Nephron progenitor cell (in vitro differentiated cells): ENCODE measurements at regions not wholly inside any gene's neighbourhood (a gene's known extent, or its start where the extent isn't known, plus 50 kb on each side); places are given as distances from the start of the nearest gene placed in this dataset.

Experiments used
- DNase-seq: peaks from one replicate; pipeline ENCODE4 v3.0.0; 2021
- H3K27ac Mint-ChIP-seq: 2 replicates; pipeline ENCODE4 v1.8.0; 2021; ENCODE audit warnings: mild to moderate bottlenecking, moderate library complexity, mixed read lengths
- H3K27me3 Mint-ChIP-seq: 2 replicates; pipeline ENCODE4 v1.8.0; 2021; ENCODE audit warnings: mild to moderate bottlenecking, low read depth, mixed read lengths; ENCODE audit not compliant: poor library complexity
- H3K36me3 Mint-ChIP-seq: 2 replicates; pipeline ENCODE4 v1.8.0; 2021; ENCODE audit warnings: low read depth, mixed read lengths
- H3K4me1 Mint-ChIP-seq: 2 replicates; pipeline ENCODE4 v1.8.0; 2021; ENCODE audit warnings: mixed read lengths
- H3K4me3 Mint-ChIP-seq: 2 replicates; pipeline ENCODE4 v1.8.0; 2021; ENCODE audit warnings: mild to moderate bottlenecking, moderate library complexity, mixed read lengths
- H3K9me3 Mint-ChIP-seq: 2 replicates; pipeline ENCODE4 v1.8.0; 2021; ENCODE audit warnings: mild to moderate bottlenecking, moderate library complexity, mixed read lengths
- TF ChIP-seq, protein P1 (sequence below): fragments of 200-600 bp; sonication (generic); IDR thresholded peaks from 2 replicates; pipeline ENCODE4 v1.5.0; 2021; ENCODE audit warnings: antibody characterized with exemption

DNA sequence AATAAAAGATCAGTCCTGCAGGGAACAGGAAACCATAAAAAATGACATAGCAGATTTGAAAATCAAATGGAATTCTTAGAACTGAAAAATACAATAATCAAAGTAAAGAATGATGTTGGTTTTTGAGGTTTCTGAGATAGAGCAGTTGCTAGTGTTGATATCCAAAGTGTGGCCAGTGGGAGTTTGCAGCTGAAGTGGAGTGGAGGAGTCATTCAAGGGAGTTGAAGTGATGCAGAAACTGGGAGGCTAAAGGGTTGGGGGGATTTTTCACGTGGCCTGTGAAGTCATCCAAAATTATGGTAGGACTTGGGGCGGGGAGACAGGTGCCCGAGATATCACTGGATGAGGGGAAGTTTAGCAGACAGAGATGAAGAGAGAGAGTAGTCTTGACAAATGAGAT lies 123.6 kb downstream of the CDC5L start:
- Mint-ChIP-seq H3K36me3 (no peaks in the 10 kb centered on the region), H3K27me3 (peaks cover 14% of the 10 kb centered on the region), H3K4me1 (no peaks in the 10 kb centered on the region), H3K4me3 (no peak overlapping the region), H3K9me3 (peaks cover 3% of the 10 kb centered on the region), H3K27ac (no peak overlapping the region)
- TF ChIP-seq, protein P1, sequence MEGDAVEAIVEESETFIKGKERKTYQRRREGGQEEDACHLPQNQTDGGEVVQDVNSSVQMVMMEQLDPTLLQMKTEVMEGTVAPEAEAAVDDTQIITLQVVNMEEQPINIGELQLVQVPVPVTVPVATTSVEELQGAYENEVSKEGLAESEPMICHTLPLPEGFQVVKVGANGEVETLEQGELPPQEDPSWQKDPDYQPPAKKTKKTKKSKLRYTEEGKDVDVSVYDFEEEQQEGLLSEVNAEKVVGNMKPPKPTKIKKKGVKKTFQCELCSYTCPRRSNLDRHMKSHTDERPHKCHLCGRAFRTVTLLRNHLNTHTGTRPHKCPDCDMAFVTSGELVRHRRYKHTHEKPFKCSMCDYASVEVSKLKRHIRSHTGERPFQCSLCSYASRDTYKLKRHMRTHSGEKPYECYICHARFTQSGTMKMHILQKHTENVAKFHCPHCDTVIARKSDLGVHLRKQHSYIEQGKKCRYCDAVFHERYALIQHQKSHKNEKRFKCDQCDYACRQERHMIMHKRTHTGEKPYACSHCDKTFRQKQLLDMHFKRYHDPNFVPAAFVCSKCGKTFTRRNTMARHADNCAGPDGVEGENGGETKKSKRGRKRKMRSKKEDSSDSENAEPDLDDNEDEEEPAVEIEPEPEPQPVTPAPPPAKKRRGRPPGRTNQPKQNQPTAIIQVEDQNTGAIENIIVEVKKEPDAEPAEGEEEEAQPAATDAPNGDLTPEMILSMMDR = no peak
- no peak for DNase-seq

DNA sequence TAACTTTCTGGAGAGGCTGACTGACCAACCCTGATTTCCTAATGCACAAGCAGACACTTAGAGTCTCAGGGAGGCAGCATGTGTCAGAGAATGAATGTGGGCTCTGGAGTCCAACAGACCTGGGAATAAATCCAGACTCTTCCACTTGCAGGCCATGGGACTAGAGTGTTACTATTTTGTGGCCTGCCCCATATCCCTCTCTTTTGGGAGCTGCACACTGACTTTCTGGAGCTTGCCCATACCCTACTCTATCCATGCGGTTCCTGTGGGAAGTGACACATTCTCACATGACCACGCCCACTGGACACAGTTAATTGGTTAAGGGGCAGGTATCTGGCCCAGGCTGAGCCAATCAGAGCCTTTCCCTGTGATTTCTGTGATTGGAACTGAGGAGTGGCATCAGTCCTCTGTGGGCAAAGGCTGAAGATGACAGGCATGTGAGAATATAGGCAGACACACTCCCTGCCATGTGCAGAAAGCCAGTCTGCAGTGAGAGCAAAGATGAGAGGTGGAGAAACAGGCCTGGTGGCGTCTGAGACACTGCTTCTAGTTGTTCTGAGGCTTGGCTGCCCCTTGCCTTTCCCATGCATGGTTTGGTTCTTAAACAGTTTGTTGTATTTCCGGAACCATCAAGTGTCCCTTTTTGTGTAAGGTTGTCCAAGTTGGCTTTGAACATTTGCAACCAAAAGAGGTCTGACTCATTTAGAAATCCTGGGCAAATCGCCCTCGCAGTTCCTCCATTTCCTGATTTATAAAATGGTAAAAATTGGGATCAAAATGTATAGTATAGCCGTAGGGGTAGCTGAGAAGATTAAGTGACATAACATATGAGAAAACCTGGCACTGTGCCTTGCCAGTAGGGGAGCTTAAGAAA lies 125.6 kb downstream of the CDC5L start:
- Mint-ChIP-seq H3K27ac (no peak overlapping the region), H3K36me3 (peaks cover 10% of the 10 kb centered on the region), H3K9me3 (peaks cover 20% of the 10 kb centered on the region), H3K4me1 (no peaks in the 10 kb centered on the region), H3K4me3 (no peak overlapping the region), H3K27me3 (peaks cover 11% of the 10 kb centered on the region)
- DNase-seq = no peak
- TF ChIP-seq, protein P1 = no peak

DNA sequence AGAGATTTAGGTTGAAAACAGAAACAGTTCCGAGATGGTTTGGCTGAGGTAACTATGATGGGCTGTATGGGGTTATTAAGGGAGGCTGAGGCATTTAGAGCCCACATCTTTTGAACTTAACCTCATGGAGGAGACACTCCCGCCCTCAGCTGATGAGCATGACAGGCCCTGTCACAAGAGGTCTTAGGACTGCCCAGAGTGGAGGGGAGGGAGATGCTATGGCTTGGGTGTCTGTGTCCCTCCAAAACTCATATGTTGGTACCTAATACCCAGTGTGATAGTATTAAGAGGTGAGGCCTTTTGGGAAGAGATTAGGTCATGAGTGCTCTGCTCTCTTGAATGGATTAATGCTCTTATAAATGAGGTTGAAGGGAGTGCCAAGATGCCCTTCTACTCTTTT lies 126.6 kb downstream of the CDC5L start:
- no peak overlapping the region for H3K27ac Mint-ChIP-seq
- H3K27me3 Mint-ChIP-seq = peaks cover 11% of the 10 kb centered on the region
- peaks cover 12% of the 10 kb centered on the region for H3K36me3 Mint-ChIP-seq
- TF ChIP-seq, protein P1 = no peak
- H3K4me1 Mint-ChIP-seq = no peaks in the 10 kb centered on the region
- no peak for DNase-seq
- no peak overlapping the region for H3K4me3 Mint-ChIP-seq
- H3K9me3 Mint-ChIP-seq = peaks cover 29% of the 10 kb centered on the region

DNA sequence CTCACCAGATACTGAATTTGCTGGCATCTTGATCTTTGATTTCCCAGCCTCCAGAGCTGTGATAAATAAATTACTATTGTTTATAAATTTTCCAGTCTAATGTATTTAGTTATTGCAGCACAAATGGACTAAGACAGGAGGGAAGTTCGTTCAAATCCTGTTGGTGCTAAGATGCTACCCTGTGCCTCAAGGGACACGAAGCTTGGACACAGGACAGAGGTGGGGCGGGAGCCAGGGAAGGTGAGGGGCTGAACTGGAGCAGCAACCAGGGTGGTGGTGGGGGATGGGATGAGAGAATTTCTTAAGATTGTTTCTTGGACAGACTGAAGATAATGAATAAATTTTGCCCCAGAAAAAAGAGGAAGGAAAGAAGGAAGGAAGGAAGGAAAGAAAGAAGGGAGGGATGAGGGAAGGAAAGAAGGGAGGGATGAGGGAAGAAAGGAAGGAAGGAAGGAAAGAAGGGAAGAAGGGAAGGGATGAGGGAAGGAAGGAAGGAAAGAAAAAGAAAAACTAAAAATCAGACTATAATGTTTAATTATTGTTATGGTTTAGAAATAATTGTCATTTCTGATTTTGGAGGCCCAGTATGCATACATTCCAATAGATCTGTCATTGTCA lies 127.2 kb downstream of the CDC5L start:
- DNase-seq = no peak
- no peak overlapping the region for H3K4me3 Mint-ChIP-seq
- peak overlapping the region; percentile 62 for H3K27ac Mint-ChIP-seq
- H3K36me3 Mint-ChIP-seq = peaks cover 12% of the 10 kb centered on the region
- TF ChIP-seq, protein P1 = no peak
- peaks cover 10% of the 10 kb centered on the region for H3K27me3 Mint-ChIP-seq
- no peaks in the 10 kb centered on the region for H3K4me1 Mint-ChIP-seq
- peaks cover 33% of the 10 kb centered on the region for H3K9me3 Mint-ChIP-seq

DNA sequence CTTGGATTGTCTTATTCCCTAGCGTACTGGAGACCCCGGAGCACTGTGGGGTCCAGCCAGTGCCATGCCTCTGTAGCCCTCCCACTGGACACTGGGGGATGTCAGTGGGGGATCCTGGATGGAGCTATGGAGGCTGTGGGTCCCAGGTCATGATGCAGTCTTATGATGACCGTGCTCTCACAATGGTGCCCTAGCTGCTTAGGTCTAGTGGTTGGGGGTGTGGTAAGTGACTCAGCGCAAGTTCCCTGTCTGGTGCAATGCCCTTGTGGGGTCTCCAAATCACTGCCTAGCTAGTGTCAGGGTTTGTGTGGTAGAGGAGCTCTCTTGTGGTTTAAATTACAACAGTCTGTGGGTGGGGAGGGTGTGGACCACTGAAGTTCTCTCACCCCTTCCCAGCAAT lies 135.4 kb downstream of the CDC5L start:
- no peak overlapping the region for H3K4me3 Mint-ChIP-seq
- no peak for DNase-seq
- H3K27me3 Mint-ChIP-seq = peaks cover under 1% of the 10 kb centered on the region
- TF ChIP-seq, protein P1 = no peak
- H3K36me3 Mint-ChIP-seq = peaks cover 19% of the 10 kb centered on the region
- H3K9me3 Mint-ChIP-seq = peaks cover 71% of the 10 kb centered on the region
- peaks cover 21% of the 10 kb centered on the region for H3K4me1 Mint-ChIP-seq
- no peak overlapping the region for H3K27ac Mint-ChIP-seq
